RWPE1 (cell line): ENCODE measurements at regions not wholly inside any gene's neighbourhood (a gene's known extent, or its start where the extent isn't known, plus 50 kb on each side); places are given as distances from the start of the nearest gene placed in this dataset.

Experiments
- CTCF ChIA-PET: fragments of 350-600 bp; sonication (Branson Sonifier 250); formaldehyde crosslinking; extraction: SDS; loops from one replicate; lab custom pipeline; 2021; lab: Yijun Ruan, JAX
- POLR2A ChIA-PET: fragments of 400-600 bp; formaldehyde crosslinking; extraction: SDS; loops from one replicate; lab custom pipeline; 2020; ENCODE audit warnings: antibody characterized with exemption; ENCODE audit not compliant: low non-redundant PET; lab: Yijun Ruan, JAX
- DNase-seq: peaks from one replicate; pipeline ENCODE4 v3.0.0; 2012; ENCODE audit warnings: low spot score
- H3K27ac ChIP-seq: fragments of 450-650 bp; 2 replicates; pipeline ENCODE4 v1.5.1; 2017
- TF ChIP-seq, protein P1 (sequence below): fragments of 450-650 bp; conservative IDR thresholded peaks from 2 replicates; pipeline ENCODE4 v1.5.1; 2017; ENCODE audit warnings: low read depth, mild to moderate bottlenecking

GRCh38 chr5:74497706-74498105 lies 142.8 kb downstream of the ENC1 start:
- no peak overlapping the region for H3K27ac ChIP-seq
- TF ChIP-seq, protein P1, sequence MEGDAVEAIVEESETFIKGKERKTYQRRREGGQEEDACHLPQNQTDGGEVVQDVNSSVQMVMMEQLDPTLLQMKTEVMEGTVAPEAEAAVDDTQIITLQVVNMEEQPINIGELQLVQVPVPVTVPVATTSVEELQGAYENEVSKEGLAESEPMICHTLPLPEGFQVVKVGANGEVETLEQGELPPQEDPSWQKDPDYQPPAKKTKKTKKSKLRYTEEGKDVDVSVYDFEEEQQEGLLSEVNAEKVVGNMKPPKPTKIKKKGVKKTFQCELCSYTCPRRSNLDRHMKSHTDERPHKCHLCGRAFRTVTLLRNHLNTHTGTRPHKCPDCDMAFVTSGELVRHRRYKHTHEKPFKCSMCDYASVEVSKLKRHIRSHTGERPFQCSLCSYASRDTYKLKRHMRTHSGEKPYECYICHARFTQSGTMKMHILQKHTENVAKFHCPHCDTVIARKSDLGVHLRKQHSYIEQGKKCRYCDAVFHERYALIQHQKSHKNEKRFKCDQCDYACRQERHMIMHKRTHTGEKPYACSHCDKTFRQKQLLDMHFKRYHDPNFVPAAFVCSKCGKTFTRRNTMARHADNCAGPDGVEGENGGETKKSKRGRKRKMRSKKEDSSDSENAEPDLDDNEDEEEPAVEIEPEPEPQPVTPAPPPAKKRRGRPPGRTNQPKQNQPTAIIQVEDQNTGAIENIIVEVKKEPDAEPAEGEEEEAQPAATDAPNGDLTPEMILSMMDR = no peak
- DNase-seq = no peak
- ChIA-PET POLR2A (no interaction called here), CTCF (no interaction called here)

DNA sequence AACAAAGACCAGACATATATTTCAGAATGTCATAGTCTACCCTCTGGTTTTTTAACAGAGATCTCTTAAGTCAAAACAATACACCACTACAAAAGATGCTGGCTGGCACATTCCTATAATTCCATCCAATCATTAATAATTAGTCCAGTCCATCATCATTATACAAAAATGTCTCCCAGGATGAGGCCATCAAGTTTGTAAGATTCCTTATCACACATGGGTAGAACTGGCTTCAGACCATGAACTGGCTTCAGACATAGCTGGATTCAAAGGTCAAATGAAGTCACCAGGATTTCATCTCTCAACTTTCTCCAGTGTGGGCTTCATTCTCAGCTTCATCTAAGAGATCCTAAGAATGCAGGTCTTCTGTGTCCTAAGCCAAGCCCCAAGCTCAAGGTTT lies 147.1 kb downstream of the ENC1 start:
- H3K27ac ChIP-seq = no peak overlapping the region
- TF ChIP-seq, protein P1 = no peak
- no peak for DNase-seq
- ChIA-PET CTCF (interaction anchor here (0.7 to 0.8 kb wide), 2 partner anchors 21 to 148 kb away, joined by 3 to 4 read pairs; no protein-coding TSS in a partner anchor), POLR2A (no interaction called here)

DNA sequence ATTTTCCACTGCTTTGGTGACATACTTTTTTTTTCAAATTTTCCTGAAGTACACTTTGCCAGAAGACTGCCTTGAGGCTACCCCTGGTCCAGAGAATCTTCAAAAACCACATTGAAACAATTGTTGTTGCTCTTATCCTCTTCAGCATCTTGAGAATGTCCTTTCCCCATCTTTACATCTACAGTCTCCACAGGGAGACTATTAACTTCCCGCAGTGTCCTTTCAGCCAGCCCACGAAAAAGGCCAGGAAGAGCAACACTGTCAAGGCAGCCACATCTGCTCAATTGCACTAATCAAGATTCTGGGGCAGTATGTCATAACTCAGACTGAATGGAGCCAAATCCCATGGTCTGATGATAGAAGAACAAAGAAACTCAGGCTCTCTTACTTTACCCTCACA lies 148.3 kb downstream of the ENC1 start:
- CTCF ChIA-PET = interaction anchor here (0.5 kb wide), 1 partner anchor 21 kb away, joined by 3 read pairs; no protein-coding TSS in a partner anchor
- H3K27ac ChIP-seq = no peak overlapping the region

DNA sequence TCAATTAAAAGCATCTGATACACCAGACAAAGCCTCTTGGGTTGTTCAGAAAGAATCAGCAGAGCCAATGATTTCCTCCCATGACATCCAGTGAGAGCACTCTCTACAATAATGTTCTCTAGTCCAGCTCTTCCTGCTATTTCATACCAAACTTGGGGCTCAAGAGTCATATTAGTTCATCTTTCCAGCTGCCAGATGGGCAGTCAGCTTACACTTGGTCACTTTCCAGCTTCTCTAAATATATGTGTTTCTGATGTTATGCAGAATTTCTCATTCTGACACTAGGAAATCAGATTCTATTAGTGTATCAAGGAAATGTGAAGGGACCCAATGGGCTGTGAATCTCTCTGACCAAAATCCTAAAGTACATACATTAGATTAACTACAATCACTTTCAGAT lies 148.9 kb downstream of the ENC1 start:
- ChIA-PET CTCF (interaction anchor here (0.6 kb wide), 1 partner anchor 149 kb away, joined by 3 read pairs; no protein-coding TSS in a partner anchor), POLR2A (no interaction called here)
- TF ChIP-seq, protein P1 = no peak
- no peak overlapping the region for H3K27ac ChIP-seq
- DNase-seq = no peak

More for the DNA sequence above, 148.3 kb downstream of the ENC1 start:
- POLR2A ChIA-PET = no interaction called here
- TF ChIP-seq, protein P1 = no peak
- DNase-seq = no peak

DNA sequence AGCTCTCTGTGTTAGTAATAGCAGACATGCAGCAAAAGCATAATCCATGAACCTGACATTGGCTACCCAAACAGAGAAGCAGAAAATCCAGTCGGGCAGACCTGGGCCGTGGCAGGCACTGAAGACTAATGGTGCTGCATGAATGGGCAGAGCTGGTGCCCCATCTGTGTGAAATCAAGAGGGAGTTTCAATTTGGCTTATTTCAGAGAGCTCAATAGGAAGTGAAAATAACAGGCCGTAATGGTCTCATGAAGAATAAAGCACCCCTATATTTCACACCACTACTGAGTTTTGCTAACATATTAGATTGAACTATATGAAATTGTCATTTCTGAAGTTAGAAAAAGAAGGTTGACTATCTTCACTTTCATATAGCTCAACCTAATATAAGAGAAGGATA lies 149.7 kb downstream of the ENC1 start:
- H3K27ac ChIP-seq = no peak overlapping the region

GRCh38 chr5:74482990-74483389 lies 157.5 kb downstream of the ENC1 start:
- POLR2A ChIA-PET = no interaction called here
- TF ChIP-seq, protein P1 = no peak
- CTCF ChIA-PET = no interaction called here
- H3K27ac ChIP-seq = no peak overlapping the region
- no peak for DNase-seq

More for the DNA sequence above, 149.7 kb downstream of the ENC1 start:
- CTCF ChIA-PET = interaction anchor here (0.6 to 0.7 kb wide), 4 partner anchors 15 to 150 kb away, joined by 3 to 4 read pairs (median 3); no protein-coding TSS in a partner anchor
- DNase-seq = no peak
- POLR2A ChIA-PET = no interaction called here
- TF ChIP-seq, protein P1 = no peak
